ENCODE measurements at regions not wholly inside any gene's neighbourhood (a gene's known extent, or its start where the extent isn't known, plus 50 kb on each side); places are given as distances from the start of the nearest gene placed in this dataset.
"Not testable (repeated sequence)": the region's sequence is repeated elsewhere in the genome, so short reads cannot be mapped to it uniquely, and the experiment has no call there.

GRCh38 chr13:66074018-66074615 is 1156.0 kb downstream of the PCDH9 start:
- TF ChIP-seq, protein P1, sequence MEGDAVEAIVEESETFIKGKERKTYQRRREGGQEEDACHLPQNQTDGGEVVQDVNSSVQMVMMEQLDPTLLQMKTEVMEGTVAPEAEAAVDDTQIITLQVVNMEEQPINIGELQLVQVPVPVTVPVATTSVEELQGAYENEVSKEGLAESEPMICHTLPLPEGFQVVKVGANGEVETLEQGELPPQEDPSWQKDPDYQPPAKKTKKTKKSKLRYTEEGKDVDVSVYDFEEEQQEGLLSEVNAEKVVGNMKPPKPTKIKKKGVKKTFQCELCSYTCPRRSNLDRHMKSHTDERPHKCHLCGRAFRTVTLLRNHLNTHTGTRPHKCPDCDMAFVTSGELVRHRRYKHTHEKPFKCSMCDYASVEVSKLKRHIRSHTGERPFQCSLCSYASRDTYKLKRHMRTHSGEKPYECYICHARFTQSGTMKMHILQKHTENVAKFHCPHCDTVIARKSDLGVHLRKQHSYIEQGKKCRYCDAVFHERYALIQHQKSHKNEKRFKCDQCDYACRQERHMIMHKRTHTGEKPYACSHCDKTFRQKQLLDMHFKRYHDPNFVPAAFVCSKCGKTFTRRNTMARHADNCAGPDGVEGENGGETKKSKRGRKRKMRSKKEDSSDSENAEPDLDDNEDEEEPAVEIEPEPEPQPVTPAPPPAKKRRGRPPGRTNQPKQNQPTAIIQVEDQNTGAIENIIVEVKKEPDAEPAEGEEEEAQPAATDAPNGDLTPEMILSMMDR (IDR thresholded peaks at IDR 0.05; ENCODE audit: low read depth, low read length), result no peak

GRCh38 chr13:66072097-66072496 is 1158.0 kb downstream of the PCDH9 start:
- not testable (repeated sequence) for DNase-seq (ENCODE audit: extremely low read depth, low read depth)

More at GRCh38 chr13:66074018-66074615, 1156.0 kb downstream of the PCDH9 start:
- DNase-seq (ENCODE audit: extremely low read depth, low read depth), result no peak

DNA sequence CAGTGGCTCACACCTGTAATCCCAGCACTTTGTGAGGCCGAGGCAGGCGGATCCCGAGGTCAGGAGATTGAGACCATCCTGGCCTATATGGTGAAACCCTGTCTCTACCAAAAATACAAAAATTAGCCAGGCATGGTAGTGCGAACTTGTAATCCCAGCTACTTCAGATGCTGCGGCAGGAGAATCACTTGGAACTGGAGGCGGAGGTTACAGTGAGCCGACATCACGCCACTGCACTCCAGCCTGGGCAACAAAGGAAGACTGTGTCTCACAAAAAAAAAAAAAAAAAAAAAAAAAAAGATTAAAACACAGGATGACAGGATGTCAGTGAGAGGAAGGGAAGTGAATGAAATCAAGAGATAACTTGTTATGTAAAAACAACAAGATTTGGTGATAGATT is 1158.5 kb downstream of the PCDH9 start:
- DNase-seq (ENCODE audit: extremely low read depth, low read depth), result no peak
- TF ChIP-seq, protein P1 (IDR thresholded peaks at IDR 0.05; ENCODE audit: low read depth, low read length), result no peak

GRCh38 chr13:66071029-66071428 is 1159.1 kb downstream of the PCDH9 start:
- TF ChIP-seq, protein P1 (IDR thresholded peaks at IDR 0.05; ENCODE audit: low read depth, low read length), result no peak
- no peak for DNase-seq (ENCODE audit: extremely low read depth, low read depth)

DNA sequence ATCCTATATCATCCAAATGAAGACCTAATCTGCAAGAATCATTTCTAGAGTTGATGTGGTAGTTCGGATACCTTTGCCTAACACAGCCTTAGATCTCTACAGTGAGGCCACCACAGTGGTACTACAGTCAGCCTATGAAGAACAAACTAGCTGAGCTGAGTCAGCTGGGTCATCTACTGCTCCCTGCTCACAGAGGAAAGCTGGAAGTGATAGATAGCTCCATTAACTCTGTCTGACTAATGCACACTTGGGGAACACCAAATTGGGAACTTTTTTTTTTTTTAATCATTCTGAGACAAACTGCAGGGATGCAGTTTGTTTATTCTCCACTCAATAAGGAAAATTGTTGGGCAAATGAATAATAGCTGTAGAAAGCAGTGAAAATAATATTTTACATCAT is 1160.6 kb downstream of the PCDH9 start:
- no peak for DNase-seq (ENCODE audit: extremely low read depth, low read depth)
- TF ChIP-seq, protein P1 (IDR thresholded peaks at IDR 0.05; ENCODE audit: low read depth, low read length), result no peak

- TF ChIP-seq, protein P1 (IDR thresholded peaks at IDR 0.05; ENCODE audit: low read depth, low read length), result no peak
- no peak for DNase-seq (ENCODE audit: extremely low read depth, low read depth)
Measured at GRCh38 chr13:66068683-66069082, 1161.5 kb downstream of the PCDH9 start.

DNA sequence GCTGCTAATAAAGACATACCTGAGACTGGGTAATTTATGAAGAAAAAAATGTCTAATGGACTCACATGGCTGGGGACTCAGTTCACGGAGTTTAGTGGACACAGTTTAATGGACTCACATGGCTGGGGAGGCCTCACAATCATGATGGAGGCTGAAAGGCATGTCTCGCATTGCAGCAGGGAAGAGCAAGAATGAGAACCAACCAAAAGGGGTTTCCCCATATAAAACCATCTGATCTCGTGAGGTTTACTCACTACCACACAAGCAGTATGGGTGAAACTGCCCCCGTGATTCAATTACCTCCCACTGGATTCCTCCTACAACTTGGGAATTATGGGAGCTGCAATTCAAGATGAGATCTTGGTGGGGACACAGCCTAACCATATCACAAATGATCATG is 1181.2 kb downstream of the PCDH9 start:
- DNase-seq (ENCODE audit: extremely low read depth, low read depth), result no peak

More for the DNA sequence above, 1181.2 kb downstream of the PCDH9 start:
- TF ChIP-seq, protein P1 (IDR thresholded peaks at IDR 0.05; ENCODE audit: low read depth, low read length), result no peak

Measured in AG09319 (cell line).